ENCODE measurements at regions not wholly inside any gene's neighbourhood (a gene's known extent, or its start where the extent isn't known, plus 50 kb on each side); places are given as distances from the start of the nearest gene placed in this dataset.

GRCh38 chr5:91956738-91957137, 573.6 kb upstream of the ARRDC3 start:
- TF ChIP-seq, protein P1, sequence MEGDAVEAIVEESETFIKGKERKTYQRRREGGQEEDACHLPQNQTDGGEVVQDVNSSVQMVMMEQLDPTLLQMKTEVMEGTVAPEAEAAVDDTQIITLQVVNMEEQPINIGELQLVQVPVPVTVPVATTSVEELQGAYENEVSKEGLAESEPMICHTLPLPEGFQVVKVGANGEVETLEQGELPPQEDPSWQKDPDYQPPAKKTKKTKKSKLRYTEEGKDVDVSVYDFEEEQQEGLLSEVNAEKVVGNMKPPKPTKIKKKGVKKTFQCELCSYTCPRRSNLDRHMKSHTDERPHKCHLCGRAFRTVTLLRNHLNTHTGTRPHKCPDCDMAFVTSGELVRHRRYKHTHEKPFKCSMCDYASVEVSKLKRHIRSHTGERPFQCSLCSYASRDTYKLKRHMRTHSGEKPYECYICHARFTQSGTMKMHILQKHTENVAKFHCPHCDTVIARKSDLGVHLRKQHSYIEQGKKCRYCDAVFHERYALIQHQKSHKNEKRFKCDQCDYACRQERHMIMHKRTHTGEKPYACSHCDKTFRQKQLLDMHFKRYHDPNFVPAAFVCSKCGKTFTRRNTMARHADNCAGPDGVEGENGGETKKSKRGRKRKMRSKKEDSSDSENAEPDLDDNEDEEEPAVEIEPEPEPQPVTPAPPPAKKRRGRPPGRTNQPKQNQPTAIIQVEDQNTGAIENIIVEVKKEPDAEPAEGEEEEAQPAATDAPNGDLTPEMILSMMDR (IDR thresholded peaks at IDR 0.05) = no peak
- TF ChIP-seq POLR2AphosphoS5 (IDR thresholded peaks at IDR 0.05; ENCODE audit: low read depth, low read length) = no peak
